ENCODE measurements at regions not wholly inside any gene's neighbourhood (a gene's known extent, or its start where the extent isn't known, plus 50 kb on each side); places are given as distances from the start of the nearest gene placed in this dataset.

DNA sequence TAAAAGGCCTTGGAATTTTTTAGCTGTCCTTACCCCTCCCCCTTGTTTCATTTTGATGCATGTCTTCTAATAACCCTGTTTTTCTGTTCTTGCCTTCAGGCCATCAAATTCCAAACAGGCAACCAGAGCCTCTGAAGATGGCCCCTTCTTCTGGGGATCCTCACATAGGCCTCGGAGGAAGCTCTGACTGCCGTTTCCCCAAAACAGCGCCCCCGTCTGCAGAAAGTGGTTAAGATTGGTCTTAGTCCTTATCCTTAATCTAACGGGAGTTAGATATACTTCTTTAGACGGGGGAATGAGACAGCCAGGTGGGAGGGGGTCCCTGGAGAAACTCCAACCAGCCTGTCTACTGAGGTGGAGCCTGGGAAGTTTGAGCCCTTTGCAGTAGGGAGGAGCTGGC is 226.3 kb upstream of the ZNF608 start:
- H3K4me3 ChIP-seq (replicated peaks; ENCODE audit: low read depth, low read length): no peak overlapping the region
- DNase-seq (ENCODE audit: low read depth): no peak
- TF ChIP-seq, protein P1, sequence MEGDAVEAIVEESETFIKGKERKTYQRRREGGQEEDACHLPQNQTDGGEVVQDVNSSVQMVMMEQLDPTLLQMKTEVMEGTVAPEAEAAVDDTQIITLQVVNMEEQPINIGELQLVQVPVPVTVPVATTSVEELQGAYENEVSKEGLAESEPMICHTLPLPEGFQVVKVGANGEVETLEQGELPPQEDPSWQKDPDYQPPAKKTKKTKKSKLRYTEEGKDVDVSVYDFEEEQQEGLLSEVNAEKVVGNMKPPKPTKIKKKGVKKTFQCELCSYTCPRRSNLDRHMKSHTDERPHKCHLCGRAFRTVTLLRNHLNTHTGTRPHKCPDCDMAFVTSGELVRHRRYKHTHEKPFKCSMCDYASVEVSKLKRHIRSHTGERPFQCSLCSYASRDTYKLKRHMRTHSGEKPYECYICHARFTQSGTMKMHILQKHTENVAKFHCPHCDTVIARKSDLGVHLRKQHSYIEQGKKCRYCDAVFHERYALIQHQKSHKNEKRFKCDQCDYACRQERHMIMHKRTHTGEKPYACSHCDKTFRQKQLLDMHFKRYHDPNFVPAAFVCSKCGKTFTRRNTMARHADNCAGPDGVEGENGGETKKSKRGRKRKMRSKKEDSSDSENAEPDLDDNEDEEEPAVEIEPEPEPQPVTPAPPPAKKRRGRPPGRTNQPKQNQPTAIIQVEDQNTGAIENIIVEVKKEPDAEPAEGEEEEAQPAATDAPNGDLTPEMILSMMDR (IDR thresholded peaks at IDR 0.05; ENCODE audit: low read length, missing control alignments): no peak

DNA sequence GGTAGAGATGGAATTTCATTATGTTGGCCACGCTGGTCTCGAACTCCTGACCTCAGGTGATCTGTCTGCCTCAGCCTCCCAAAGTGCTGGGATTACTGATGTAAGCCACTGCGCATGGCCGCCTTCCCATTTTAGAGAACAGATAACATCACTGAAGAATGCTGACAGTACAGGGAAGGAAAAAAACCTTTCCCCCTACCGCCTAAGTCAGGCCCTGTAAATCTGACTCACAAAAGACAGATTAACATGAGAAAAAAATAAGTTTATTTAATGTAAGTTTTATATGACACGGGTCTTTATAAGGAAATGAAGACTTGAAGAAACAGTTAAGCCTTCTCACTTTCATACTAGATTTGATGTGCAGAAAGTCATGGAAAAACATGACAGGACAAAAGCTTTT is 227.2 kb upstream of the ZNF608 start:
- no peak overlapping the region for H3K4me3 ChIP-seq (replicated peaks; ENCODE audit: low read depth, low read length)
- TF ChIP-seq, protein P1 (IDR thresholded peaks at IDR 0.05; ENCODE audit: low read length, missing control alignments): no peak
- DNase-seq (ENCODE audit: low read depth): no peak

DNA sequence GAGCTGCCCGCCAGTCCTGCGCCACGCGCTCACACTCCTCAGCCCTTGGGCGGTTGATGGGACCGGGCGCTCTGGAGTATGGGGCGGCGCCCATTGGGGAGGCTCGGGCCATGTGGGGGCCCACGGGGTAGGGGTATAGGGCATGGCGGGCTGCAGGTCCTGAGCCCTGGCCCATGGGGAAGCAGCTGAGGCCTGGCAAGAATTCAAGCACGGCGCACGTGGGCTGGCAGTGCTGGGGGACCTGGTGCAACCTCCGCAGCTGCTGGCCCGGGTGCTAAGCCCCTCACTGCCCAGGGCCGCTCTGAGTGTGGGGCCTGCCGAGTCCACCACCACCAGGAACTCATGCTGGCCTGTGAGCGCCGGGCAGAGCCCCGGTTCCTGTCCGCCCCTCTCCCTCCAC is 229.6 kb upstream of the ZNF608 start:
- no peak for DNase-seq (ENCODE audit: low read depth)
- TF ChIP-seq, protein P1 (IDR thresholded peaks at IDR 0.05; ENCODE audit: low read length, missing control alignments): no peak
- H3K4me3 ChIP-seq (replicated peaks; ENCODE audit: low read depth, low read length): no peak overlapping the region

DNA sequence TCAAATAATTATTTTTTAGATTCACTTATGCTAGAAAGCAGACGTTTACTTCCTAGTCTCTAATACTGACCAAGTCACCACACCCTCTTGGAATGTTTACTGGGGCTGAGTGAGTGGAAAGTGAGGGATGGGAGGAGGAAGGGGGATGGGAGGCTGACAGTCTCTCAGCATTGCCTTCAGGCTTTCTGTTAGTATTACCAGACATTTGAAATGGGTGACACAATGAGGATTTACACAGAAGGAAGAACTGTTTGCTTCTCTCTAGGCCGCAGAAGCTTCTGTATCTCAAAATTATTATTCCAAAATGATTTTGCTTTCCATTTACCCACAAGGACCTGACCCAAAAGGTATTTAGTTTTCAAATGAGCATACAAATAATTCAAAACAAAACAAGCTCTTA is 232.8 kb upstream of the ZNF608 start:
- DNase-seq (ENCODE audit: low read depth): no peak
- TF ChIP-seq, protein P1 (IDR thresholded peaks at IDR 0.05; ENCODE audit: low read length, missing control alignments): no peak
- H3K4me3 ChIP-seq (replicated peaks; ENCODE audit: low read depth, low read length): no peak overlapping the region

DNA sequence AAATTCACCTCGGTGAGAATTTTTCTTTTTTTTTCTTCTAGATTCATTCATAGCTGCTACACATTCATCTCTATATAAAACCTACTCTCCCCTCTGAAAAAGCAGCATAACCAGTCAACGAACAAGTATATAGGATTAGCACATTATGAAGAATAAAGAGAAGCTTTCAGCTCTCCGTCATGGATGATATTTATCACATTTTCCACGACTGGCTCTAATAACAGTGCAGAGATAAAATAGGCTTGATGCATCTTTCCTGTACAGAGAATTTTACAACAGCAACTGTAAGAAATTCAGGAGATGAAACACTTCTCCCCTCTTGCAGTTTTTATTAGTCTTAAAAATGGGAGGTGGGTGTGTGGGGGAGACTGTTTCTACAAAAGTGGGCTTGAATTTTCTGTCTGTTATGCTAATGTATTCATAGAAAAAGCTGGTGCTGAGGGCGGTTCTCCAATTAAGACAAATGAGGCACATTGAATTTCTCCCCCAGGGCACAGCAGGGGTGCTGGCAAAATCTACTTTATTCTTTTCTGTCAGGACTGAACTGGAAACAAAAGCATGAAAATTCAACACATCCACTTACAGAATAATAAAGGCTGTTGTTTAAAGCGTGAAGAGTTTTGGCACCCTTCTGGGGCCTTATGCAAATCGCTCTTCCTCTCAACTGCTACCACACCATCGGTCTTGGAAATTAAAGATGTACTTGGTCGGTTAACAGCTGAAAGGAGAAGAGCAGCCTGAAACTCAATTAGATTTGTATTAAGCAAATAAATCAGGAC is 233.9 kb upstream of the ZNF608 start:
- no peak for DNase-seq (ENCODE audit: low read depth)
- TF ChIP-seq, protein P1 (IDR thresholded peaks at IDR 0.05; ENCODE audit: low read length, missing control alignments): no peak
- H3K4me3 ChIP-seq (replicated peaks; ENCODE audit: low read depth, low read length): no peak overlapping the region

DNA sequence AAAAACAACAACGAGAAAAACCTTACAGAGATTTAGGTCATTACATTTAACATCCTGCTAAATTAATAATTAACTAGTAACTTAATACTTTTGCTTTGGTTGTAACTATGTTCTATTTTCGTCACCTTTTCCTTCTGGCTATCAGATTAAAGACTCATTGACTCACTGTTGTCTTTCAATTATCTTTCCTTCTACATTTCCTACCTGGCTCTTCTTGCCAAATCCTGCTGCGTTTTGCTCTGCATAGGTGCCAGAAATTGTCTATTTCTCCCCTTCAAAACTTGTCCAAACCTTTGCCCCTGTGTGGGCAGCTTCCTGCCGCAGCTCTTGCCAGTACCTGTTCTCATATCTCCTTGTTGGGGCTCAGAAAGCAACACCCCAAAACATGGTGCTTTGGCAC is 235.5 kb upstream of the ZNF608 start:
- TF ChIP-seq, protein P1 (IDR thresholded peaks at IDR 0.05; ENCODE audit: low read length, missing control alignments): no peak
- no peak overlapping the region for H3K4me3 ChIP-seq (replicated peaks; ENCODE audit: low read depth, low read length)
- no peak for DNase-seq (ENCODE audit: low read depth)

DNA sequence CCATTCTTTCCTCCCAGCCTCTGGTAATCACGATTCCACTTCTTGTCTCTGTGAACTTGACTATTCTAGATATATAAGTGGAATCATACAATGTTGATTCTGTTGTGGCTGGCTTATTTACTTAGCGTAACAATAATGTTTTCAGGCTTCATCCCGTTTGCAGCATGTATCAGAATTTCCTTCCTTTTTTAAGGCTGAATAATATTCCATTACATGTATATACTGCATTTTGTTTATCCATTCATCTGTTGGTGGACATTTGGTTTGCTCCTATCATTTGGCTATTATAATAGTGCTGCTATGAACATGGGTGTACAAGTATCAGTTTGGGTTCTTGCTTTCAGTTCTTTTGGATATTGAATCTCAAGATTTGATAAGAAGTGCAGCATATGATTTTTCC is 239.7 kb upstream of the ZNF608 start:
- H3K4me3 ChIP-seq (replicated peaks; ENCODE audit: low read depth, low read length): no peak overlapping the region
- TF ChIP-seq, protein P1 (IDR thresholded peaks at IDR 0.05; ENCODE audit: low read length, missing control alignments): no peak
- no peak for DNase-seq (ENCODE audit: low read depth)
